Naive thymus-derived CD4-positive, alpha-beta T cell (primary cell): ENCODE measurements at regions not wholly inside any gene's neighbourhood (a gene's known extent, or its start where the extent isn't known, plus 50 kb on each side); places are given as distances from the start of the nearest gene placed in this dataset.

Experiments used
- ATAC-seq: fragments of 150-1000 bp; cut with Tn5 transposase; 2 replicates; pipeline ENCODE4 v1.10.0; 2021; ENCODE audit warnings: mild to moderate bottlenecking, moderate library complexity
- CTCF ChIA-PET: fragments of 350-600 bp; sonication (Branson Sonifier 250); formaldehyde crosslinking; loops from one replicate; lab custom pipeline; 2021; ENCODE audit warnings: antibody characterized with exemption; lab: Charles Lee
- POLR2A ChIA-PET: fragments of 350-600 bp; sonication (Branson Sonifier 250); formaldehyde crosslinking; loops from one replicate; lab custom pipeline; 2021; ENCODE audit warnings: antibody characterized with exemption, inconsistent platforms; lab: Charles Lee
- DNase-seq, 9 donors: peaks; one replicate each; pipeline versions ENCODE4 v3.0.0 to v3.0.0-alpha.2; 2020 to 2022; ENCODE audit warnings: mixed read lengths in 1 of 9
- H3K27ac ChIP-seq: one replicate; pipeline ENCODE4 v1.7.0; 2013; ENCODE audit warnings: mild to moderate bottlenecking, low read depth, low read length, moderate library complexity
- H3K27me3 ChIP-seq, 2 donors: one replicate each; pipeline ENCODE4 v1.7.0; 2013; ENCODE audit warnings: low read length in 2 of 2, mild to moderate bottlenecking in 2 of 2, moderate library complexity in 2 of 2; ENCODE audit not compliant: control insufficient read depth in 2 of 2, insufficient read depth in 2 of 2
- H3K36me3 ChIP-seq, 3 experiments: 1 replicate in 2 of 3; 2 replicates in 1 of 3; pipeline ENCODE4 v1.7.0; 2013; ENCODE audit warnings: low read length in 3 of 3, mild to moderate bottlenecking in 3 of 3, moderate library complexity in 1 of 3; ENCODE audit not compliant: insufficient read depth in 3 of 3, control insufficient read depth in 2 of 3
- H3K4me1 ChIP-seq, 2 donors: one replicate each; pipeline ENCODE4 v1.7.0; 2013; ENCODE audit warnings: low read length in 2 of 2, mild to moderate bottlenecking in 2 of 2, moderate library complexity in 1 of 2; ENCODE audit not compliant: control insufficient read depth in 2 of 2, insufficient read depth in 2 of 2
- H3K4me3 ChIP-seq: 2 replicates; pipeline ENCODE4 v1.7.0; 2013; ENCODE audit warnings: mild to moderate bottlenecking, low read length
- H3K9me3 ChIP-seq, 3 experiments: 1 replicate in 2 of 3; 2 replicates in 1 of 3; pipeline ENCODE4 v1.7.0; 2013; ENCODE audit warnings: low read length in 3 of 3; ENCODE audit not compliant: control insufficient read depth in 2 of 3
- H3K27ac Mint-ChIP-seq, 9 donors: one replicate each; pipeline ENCODE4 v1.8.0; 2020 to 2022; ENCODE audit warnings: mixed read lengths in 9 of 9, mild to moderate bottlenecking in 8 of 9, moderate library complexity in 5 of 9, inconsistent platforms in 2 of 9
- H3K27me3 Mint-ChIP-seq, 5 donors: one replicate each; pipeline ENCODE4 v1.8.0; 2021 to 2022; ENCODE audit warnings: mixed read lengths in 5 of 5, mild to moderate bottlenecking in 1 of 5
- H3K36me3 Mint-ChIP-seq, 5 donors: one replicate each; pipeline ENCODE4 v1.8.0; 2020 to 2022; ENCODE audit warnings: mixed read lengths in 5 of 5, mild to moderate bottlenecking in 3 of 5, inconsistent platforms in 1 of 5
- H3K4me1 Mint-ChIP-seq, 7 donors: one replicate each; pipeline ENCODE4 v1.8.0; 2020 to 2022; ENCODE audit warnings: mixed read lengths in 7 of 7, mild to moderate bottlenecking in 3 of 7, inconsistent platforms in 1 of 7
- H3K4me3 Mint-ChIP-seq, 10 donors: one replicate each; pipeline ENCODE4 v1.8.0; 2020 to 2022; ENCODE audit warnings: mild to moderate bottlenecking in 10 of 10, mixed read lengths in 10 of 10, moderate library complexity in 6 of 10, inconsistent platforms in 2 of 10
- H3K9me3 Mint-ChIP-seq, 11 donors: one replicate each; pipeline ENCODE4 v1.8.0; 2020 to 2022; ENCODE audit warnings: mixed read lengths in 11 of 11, mild to moderate bottlenecking in 4 of 11, inconsistent platforms in 1 of 11, moderate library complexity in 1 of 11
- intact Hi-C, 2 donors: fragments of 100-400 bp; cut with micrococcal nuclease; formaldehyde crosslinking; loops; one replicate each; pipeline ENCODE4 v1.15.1; 2023

- ChIA-PET POLR2A (no interaction called here), CTCF (no interaction called here)
- H3K4me1 Mint-ChIP-seq: no peaks in the 10 kb centered on the region
- no peaks in the 10 kb centered on the region for H3K4me1 ChIP-seq
- H3K27ac Mint-ChIP-seq: no peak overlapping the region
- H3K27ac ChIP-seq: no peak overlapping the region
- peaks cover 0 to 7% (median 0%) of the 10 kb centered on the region in 11 donors for H3K9me3 Mint-ChIP-seq
- no peak for ATAC-seq
- peaks cover 0 to 4% of the 10 kb centered on the region in 2 donors for H3K27me3 ChIP-seq
- H3K27me3 Mint-ChIP-seq: peaks cover 5 to 26% (median 8%) of the 10 kb centered on the region in 5 donors
- H3K36me3 Mint-ChIP-seq: no peaks in the 10 kb centered on the region
- H3K9me3 ChIP-seq: no peaks in the 10 kb centered on the region
- H3K36me3 ChIP-seq: no peaks in the 10 kb centered on the region
- no peak overlapping the region for H3K4me3 ChIP-seq
- H3K4me3 Mint-ChIP-seq: no peak overlapping the region
- DNase-seq: no peak
- intact Hi-C loops: no loop called here
These were observed 59.7 kb upstream of the LDAH start for GRCh38 chr2:20882466-20883170.

GRCh38 chr2:20880221-20880771, 57.4 kb upstream of the LDAH start:
- no peaks in the 10 kb centered on the region for H3K4me1 Mint-ChIP-seq
- H3K36me3 Mint-ChIP-seq: no peaks in the 10 kb centered on the region
- Histone ChIP-seq H3K9me3 (no peaks in the 10 kb centered on the region), H3K4me3 (no peak overlapping the region), H3K27me3 (peaks cover 0 to 4% of the 10 kb centered on the region in 2 donors), H3K36me3 (no peaks in the 10 kb centered on the region), H3K27ac (no peak overlapping the region), H3K4me1 (no peaks in the 10 kb centered on the region)
- no peak overlapping the region for H3K27ac Mint-ChIP-seq
- intact Hi-C loops: no loop called here
- H3K27me3 Mint-ChIP-seq: peaks cover 5 to 27% (median 15%) of the 10 kb centered on the region in 5 donors
- POLR2A ChIA-PET: no interaction called here
- peaks cover 0 to 7% (median 0%) of the 10 kb centered on the region in 11 donors for H3K9me3 Mint-ChIP-seq
- no peak for DNase-seq
- ATAC-seq: no peak
- H3K4me3 Mint-ChIP-seq: no peak overlapping the region
- CTCF ChIA-PET: interaction anchor here (0.9 kb wide), 1 partner anchor 14 kb away, joined by 3 read pairs; no protein-coding TSS in a partner anchor

GRCh38 chr2:20879221-20879620, 56.3 kb upstream of the LDAH start:
- Mint-ChIP-seq H3K9me3 (peaks cover 0 to 13% (median 4%) of the 10 kb centered on the region in 11 donors), H3K4me1 (no peaks in the 10 kb centered on the region), H3K36me3 (no peaks in the 10 kb centered on the region), H3K4me3 (no peak overlapping the region), H3K27me3 (peaks cover 5 to 27% (median 15%) of the 10 kb centered on the region in 5 donors), H3K27ac (no peak overlapping the region)
- H3K4me3 ChIP-seq: no peak overlapping the region
- no peaks in the 10 kb centered on the region for H3K4me1 ChIP-seq
- ATAC-seq (no peak), DNase-seq (no peak)
- H3K36me3 ChIP-seq: no peaks in the 10 kb centered on the region
- no peak overlapping the region for H3K27ac ChIP-seq
- ChIA-PET CTCF (interaction anchor here (0.9 kb wide), 1 partner anchor 13 kb away, joined by 3 read pairs; no protein-coding TSS in a partner anchor), POLR2A (no interaction called here)
- intact Hi-C loops: no loop called here
- peaks cover 0 to 4% of the 10 kb centered on the region in 2 donors for H3K27me3 ChIP-seq
- no peaks in the 10 kb centered on the region for H3K9me3 ChIP-seq

DNA sequence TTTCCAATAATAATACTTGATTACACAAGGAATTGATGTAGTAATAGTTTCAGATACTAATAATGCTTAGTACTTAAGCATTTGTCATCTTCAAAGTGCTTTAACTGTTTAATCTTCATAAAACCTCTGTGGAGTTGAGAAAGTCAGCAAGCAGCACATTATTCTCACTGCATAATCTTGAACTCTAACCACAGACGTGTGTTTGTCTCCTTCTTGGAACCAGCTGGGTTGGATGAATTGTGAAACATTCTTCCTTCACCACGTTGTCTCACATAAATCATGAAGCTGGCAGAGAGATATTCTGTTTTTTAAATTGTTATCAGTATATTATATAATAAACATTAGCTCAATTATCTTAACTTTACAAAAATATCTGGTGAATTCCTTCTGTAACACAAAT, 55.1 kb upstream of the LDAH start:
- H3K36me3 Mint-ChIP-seq: no peaks in the 10 kb centered on the region
- H3K4me1 ChIP-seq: no peaks in the 10 kb centered on the region
- H3K4me3 ChIP-seq: no peak overlapping the region
- H3K27me3 Mint-ChIP-seq: peaks cover 8 to 30% (median 15%) of the 10 kb centered on the region in 5 donors
- no peak for DNase-seq
- H3K9me3 Mint-ChIP-seq: peaks cover 0 to 15% (median 6%) of the 10 kb centered on the region in 11 donors
- CTCF ChIA-PET: no interaction called here
- POLR2A ChIA-PET: no interaction called here
- no peak for ATAC-seq
- H3K9me3 ChIP-seq: no peaks in the 10 kb centered on the region
- H3K4me3 Mint-ChIP-seq: no peak overlapping the region
- no peak overlapping the region for H3K27ac ChIP-seq
- H3K36me3 ChIP-seq: no peaks in the 10 kb centered on the region
- peaks cover 0 to 4% of the 10 kb centered on the region in 2 donors for H3K27me3 ChIP-seq
- no peaks in the 10 kb centered on the region for H3K4me1 Mint-ChIP-seq
- no peak overlapping the region for H3K27ac Mint-ChIP-seq
- intact Hi-C loops: no loop called here
